ENCODE measurements at regions not wholly inside any gene's neighbourhood (a gene's known extent, or its start where the extent isn't known, plus 50 kb on each side); places are given as distances from the start of the nearest gene placed in this dataset.

GRCh38 chr11:127369356-127369755, 368.8 kb upstream of the KIRREL3 start:
- DNase-seq, result no peak

- DNase-seq, result no peak
Measured at GRCh38 chr11:127362754-127363308, 362.3 kb upstream of the KIRREL3 start.

GRCh38 chr11:127358160-127358559, 357.6 kb upstream of the KIRREL3 start:
- no peak for DNase-seq

GRCh38 chr11:127350476-127350875, 349.9 kb upstream of the KIRREL3 start:
- DNase-seq, result no peak

- peak; percentile 36 for DNase-seq
Measured at GRCh38 chr11:127345819-127346459, 345.4 kb upstream of the KIRREL3 start.

- DNase-seq, result no peak
Measured at GRCh38 chr11:127340438-127340837, 339.9 kb upstream of the KIRREL3 start.

GRCh38 chr11:127339376-127339775, 338.8 kb upstream of the KIRREL3 start:
- DNase-seq, result no peak

GRCh38 chr11:127338380-127339259, 338.1 kb upstream of the KIRREL3 start:
- DNase-seq, result no peak

- no peak for DNase-seq
Measured at GRCh38 chr11:127334466-127334865, 333.9 kb upstream of the KIRREL3 start.

GRCh38 chr11:127332896-127333295, 332.3 kb upstream of the KIRREL3 start:
- no peak for DNase-seq

GRCh38 chr11:127330044-127330443, 329.5 kb upstream of the KIRREL3 start:
- DNase-seq, result no peak

GRCh38 chr11:127308291-127308690, 307.7 kb upstream of the KIRREL3 start:
- DNase-seq, result no peak

GRCh38 chr11:127307700-127308099, 307.1 kb upstream of the KIRREL3 start:
- no peak for DNase-seq

GRCh38 chr11:127304634-127305033, 304.1 kb upstream of the KIRREL3 start:
- DNase-seq, result no peak

- DNase-seq, result no peak
Measured at GRCh38 chr11:127288926-127289325, 288.4 kb upstream of the KIRREL3 start.

- no peak for DNase-seq
Measured at GRCh38 chr11:127281534-127281933, 281.0 kb upstream of the KIRREL3 start.

- DNase-seq, result no peak
Measured at GRCh38 chr11:127275774-127276173, 275.2 kb upstream of the KIRREL3 start.

GRCh38 chr11:127274328-127274676, 273.7 kb upstream of the KIRREL3 start:
- no peak for DNase-seq

GRCh38 chr11:127273593-127274327, 273.2 kb upstream of the KIRREL3 start:
- DNase-seq, result no peak

- no peak for DNase-seq
Measured at GRCh38 chr11:127270851-127271250, 270.3 kb upstream of the KIRREL3 start.

GRCh38 chr11:127269911-127270310, 269.3 kb upstream of the KIRREL3 start:
- no peak for DNase-seq

- DNase-seq, result no peak
Measured at GRCh38 chr11:127268932-127269331, 268.4 kb upstream of the KIRREL3 start.

- DNase-seq, result no peak
Measured at GRCh38 chr11:127268521-127268920, 268.0 kb upstream of the KIRREL3 start.

All from suppressor macrophage treated with lipopolysaccharide for 4 hours (primary cell).